Stimulated activated CD8-positive, alpha-beta memory T cell treated with anti-CD3 and anti-CD28 coated beads, Interleukin-15, amount 100 ng/mL, for 24 hours (primary cell): ENCODE measurements at regions not wholly inside any gene's neighbourhood (a gene's known extent, or its start where the extent isn't known, plus 50 kb on each side); places are given as distances from the start of the nearest gene placed in this dataset.

Source experiments
- DNase-seq: peaks from one replicate; pipeline ENCODE4 v3.0.0-alpha.2; 2020; ENCODE audit warnings: low read depth

GRCh38 chr10:118537623-118538022 lies 57.8 kb downstream of the PRLHR start:
- DNase-seq: no peak

- DNase-seq: no peak
These were observed 61.3 kb downstream of the PRLHR start for GRCh38 chr10:118534136-118534535.

- DNase-seq: no peak
These were observed 64.2 kb downstream of the PRLHR start for GRCh38 chr10:118531105-118531852.

- no peak for DNase-seq
These were observed 67.0 kb downstream of the PRLHR start for GRCh38 chr10:118528426-118528825.

- no peak for DNase-seq
These were observed 71.7 kb downstream of the PRLHR start for GRCh38 chr10:118523775-118524174.

GRCh38 chr10:118522791-118523498 lies 72.5 kb downstream of the PRLHR start:
- no peak for DNase-seq

GRCh38 chr10:118521415-118522117 lies 73.9 kb downstream of the PRLHR start:
- DNase-seq: no peak

- no peak for DNase-seq
These were observed 75.2 kb downstream of the PRLHR start for GRCh38 chr10:118520116-118520742.

GRCh38 chr10:118518095-118518494 lies 77.4 kb downstream of the PRLHR start:
- DNase-seq: no peak

GRCh38 chr10:118516716-118517115 lies 78.7 kb downstream of the PRLHR start:
- no peak for DNase-seq

- no peak for DNase-seq
These were observed 82.3 kb downstream of the PRLHR start for GRCh38 chr10:118513174-118513573.

- DNase-seq: no peak
These were observed 83.7 kb downstream of the PRLHR start for GRCh38 chr10:118511711-118512110.

GRCh38 chr10:118508863-118509262 lies 86.6 kb downstream of the PRLHR start:
- no peak for DNase-seq

- DNase-seq: no peak
These were observed 87.1 kb downstream of the PRLHR start for GRCh38 chr10:118508355-118508754.

GRCh38 chr10:118506671-118507590 lies 88.5 kb downstream of the PRLHR start:
- no peak for DNase-seq

- DNase-seq: no peak
These were observed 90.1 kb downstream of the PRLHR start for GRCh38 chr10:118505363-118505762.

GRCh38 chr10:118504467-118505205 lies 90.8 kb downstream of the PRLHR start:
- DNase-seq: no peak

GRCh38 chr10:118504044-118504443 lies 91.4 kb downstream of the PRLHR start:
- DNase-seq: no peak

- DNase-seq: no peak
These were observed 92.3 kb downstream of the PRLHR start for GRCh38 chr10:118503192-118503591.

- no peak for DNase-seq
These were observed 93.6 kb downstream of the PRLHR start for GRCh38 chr10:118501637-118502440.
